Prostate gland (tissue), 2 donors: ENCODE measurements at regions not wholly inside any gene's neighbourhood (a gene's known extent, or its start where the extent isn't known, plus 50 kb on each side); places are given as distances from the start of the nearest gene placed in this dataset.
A peak's percentile ranks its signal among the peaks of the same experiment; 100 is the strongest.
"Not testable (repeated sequence)": the region's sequence is repeated elsewhere in the genome, so short reads cannot be mapped to it uniquely, and the experiment has no call there.

ENCODE experiments used
- DNase-seq: peaks from one replicate; pipeline ENCODE4 v3.0.0-alpha.2; 2019; ENCODE audit warnings: low spot score
- H3K27ac ChIP-seq, 2 donors: fragments of 200-600 bp; sonication (generic); 2 replicates each; pipeline ENCODE4 v1.5.1; 2017 to 2019
- H3K27me3 ChIP-seq: fragments of 200-600 bp; sonication (generic); replicated peaks from 2 replicates; pipeline ENCODE4 v1.5.1; 2019; ENCODE audit not compliant: insufficient read depth
- H3K36me3 ChIP-seq, 2 donors: fragments of 200-600 bp; sonication (generic); 1 replicate in 1 of 2; 2 replicates in 1 of 2; pipeline versions ENCODE4 v1.5.1 to v1.8.1; 2017 to 2019
- H3K4me1 ChIP-seq: fragments of 200-600 bp; sonication (generic); replicated peaks from 2 replicates; pipeline ENCODE4 v1.5.1; 2019
- H3K4me3 ChIP-seq, 2 donors: fragments of 200-600 bp; sonication (generic); 2 replicates each; pipeline ENCODE4 v1.5.1; 2017 to 2019
- H3K9me3 ChIP-seq: fragments of 200-600 bp; sonication (generic); 2 replicates; pipeline ENCODE4 v1.5.1; 2017
- CTCF ChIP-seq, 4 experiments: fragments of 200-600 bp in 2 of 4; fragments of 450-650 bp in 2 of 4; sonication (generic) in 2 of 4; IDR thresholded peaks; 1 replicate in 3 of 4; 2 replicates in 1 of 4; pipeline ENCODE4 v1.5.1; 2016 to 2019; ENCODE audit warnings: antibody characterized with exemption in 4 of 4, mild to moderate bottlenecking in 2 of 4, moderate library complexity in 2 of 4
- POLR2A ChIP-seq: fragments of 450-650 bp; IDR thresholded peaks from one replicate; pipeline ENCODE4 v1.6.1; 2016; ENCODE audit warnings: antibody characterized with exemption, mild to moderate bottlenecking
- POLR2AphosphoS5 ChIP-seq: sonication (generic); formaldehyde crosslinking; IDR thresholded peaks from one replicate; pipeline ENCODE4 v1.6.1; 2017; ENCODE audit warnings: antibody characterized with exemption
- WGBS: methylation state at CpG from one replicate; pipeline ENCODE4 v1.1.5; 2018; 5-methylcytosine and 5-hydroxymethylcytosine counted together
- intact Hi-C: fragments of 100-400 bp; cut with DNase I; formaldehyde crosslinking; loops from one replicate; pipeline ENCODE4 v1.14.2; 2022

- Histone ChIP-seq H3K9me3 (no peaks in the 10 kb centered on the region), H3K4me3 (no peak overlapping the region), H3K36me3 (no peaks in the 10 kb centered on the region), H3K27me3 (no peaks in the 10 kb centered on the region), H3K27ac (no peak overlapping the region), H3K4me1 (no peaks in the 10 kb centered on the region)
- 94% methylated on average over 5 of the region's 5 CpGs for WGBS
- DNase-seq = no peak
- intact Hi-C loops = no loop called here
- TF ChIP-seq POLR2A (no peak), CTCF (IDR thresholded peaks at IDR 0.05) (no peak), POLR2AphosphoS5 (no peak)
These were observed 64.2 kb upstream of the CECR2 start for GRCh38 chr22:17305076-17305475.

GRCh38 chr22:17303840-17304779 is 65.2 kb upstream of the CECR2 start:
- no peaks in the 10 kb centered on the region for H3K4me1 ChIP-seq
- H3K27me3 ChIP-seq = no peaks in the 10 kb centered on the region
- intact Hi-C loops = no loop called here
- H3K4me3 ChIP-seq = no peak overlapping the region
- 79% methylated on average over 21 of the region's 21 CpGs for WGBS
- H3K9me3 ChIP-seq = no peaks in the 10 kb centered on the region
- H3K27ac ChIP-seq = no peak overlapping the region
- no peaks in the 10 kb centered on the region for H3K36me3 ChIP-seq
- TF ChIP-seq CTCF (IDR thresholded peaks at IDR 0.05) (no peak), POLR2AphosphoS5 (no peak), POLR2A (no peak)
- no peak for DNase-seq

DNA sequence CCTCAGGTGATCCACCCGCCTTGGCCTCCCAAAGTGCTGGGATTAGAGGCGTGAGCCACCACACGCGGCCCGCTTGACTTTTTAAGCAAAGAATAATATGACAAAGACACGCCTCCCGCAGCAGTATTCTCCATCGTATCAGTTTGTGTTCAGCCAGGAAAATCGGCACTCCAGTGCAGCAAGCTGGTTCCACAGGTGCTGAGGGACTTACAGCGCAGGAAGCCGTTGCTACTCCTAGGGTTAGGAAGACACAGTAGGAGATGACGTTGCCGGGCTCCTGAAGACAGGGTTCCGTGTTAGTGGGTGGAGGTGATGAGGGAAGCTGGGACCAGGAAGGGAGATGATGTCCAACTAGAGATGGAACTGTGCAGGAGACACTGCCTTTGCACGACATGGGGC is 65.8 kb upstream of the CECR2 start:
- no peak for DNase-seq
- Histone ChIP-seq H3K4me3 (no peak overlapping the region), H3K9me3 (no peaks in the 10 kb centered on the region), H3K27me3 (no peaks in the 10 kb centered on the region), H3K36me3 (no peaks in the 10 kb centered on the region), H3K27ac (no peak overlapping the region), H3K4me1 (no peaks in the 10 kb centered on the region)
- intact Hi-C loops = no loop called here
- no peak for TF ChIP-seq POLR2AphosphoS5
- TF ChIP-seq CTCF (IDR thresholded peaks at IDR 0.05) = no peak
- TF ChIP-seq POLR2A = no peak
- 89% methylated on average over 15 of the region's 15 CpGs for WGBS

- intact Hi-C loops = no loop called here
- Histone ChIP-seq H3K4me1 (no peaks in the 10 kb centered on the region), H3K27me3 (no peaks in the 10 kb centered on the region), H3K4me3 (no peak overlapping the region), H3K27ac (no peak overlapping the region), H3K9me3 (no peaks in the 10 kb centered on the region), H3K36me3 (no peaks in the 10 kb centered on the region)
- WGBS = 93% methylated on average over 1 of the region's 1 CpG
- TF ChIP-seq POLR2A (no peak), CTCF (IDR thresholded peaks at IDR 0.05) (no peak), POLR2AphosphoS5 (no peak)
- DNase-seq = no peak
These were observed 66.6 kb upstream of the CECR2 start for GRCh38 chr22:17302616-17303015.

- no peak for TF ChIP-seq POLR2AphosphoS5
- TF ChIP-seq POLR2A = no peak
- TF ChIP-seq CTCF (IDR thresholded peaks at IDR 0.05) = no peak
- no peak overlapping the region for H3K4me3 ChIP-seq
- H3K36me3 ChIP-seq = no peaks in the 10 kb centered on the region
- 88% methylated on average over 2 of the region's 2 CpGs for WGBS
- no peaks in the 10 kb centered on the region for H3K4me1 ChIP-seq
- H3K27me3 ChIP-seq = no peaks in the 10 kb centered on the region
- no peaks in the 10 kb centered on the region for H3K9me3 ChIP-seq
- H3K27ac ChIP-seq = no peak overlapping the region
- intact Hi-C loops = no loop called here
- no peak for DNase-seq
These were observed 68.3 kb upstream of the CECR2 start for GRCh38 chr22:17300926-17301325.

GRCh38 chr22:17298805-17299502 is 70.3 kb upstream of the CECR2 start:
- H3K36me3 ChIP-seq, H3K9me3 ChIP-seq, H3K27me3 ChIP-seq, H3K4me1 ChIP-seq, H3K4me3 ChIP-seq, intact Hi-C loops: not testable (repeated sequence)
- peak; percentile 32 for DNase-seq
- H3K27ac ChIP-seq = peak overlapping the region in 1 of 2 donors; percentile 64
- 63% methylated on average over 7 of the region's 7 CpGs for WGBS
